GM23248 (cell line): ENCODE measurements at regions not wholly inside any gene's neighbourhood (a gene's known extent, or its start where the extent isn't known, plus 50 kb on each side); places are given as distances from the start of the nearest gene placed in this dataset.

Experiments used
- DNase-seq: peaks from one replicate; pipeline ENCODE4 v3.0.0-alpha.2; 2015
- H2AFZ ChIP-seq: fragments of 200-600 bp; sonication (generic); 2 replicates; pipeline ENCODE4 v1.6.1; 2016; ENCODE audit warnings: antibody characterized with exemption
- H3F3A ChIP-seq: fragments of 200-600 bp; sonication (generic); 2 replicates; pipeline ENCODE4 v1.6.1; 2016; ENCODE audit warnings: mild to moderate bottlenecking, antibody characterized with exemption, mixed run types; ENCODE audit not compliant: insufficient read depth
- H3K27ac ChIP-seq: fragments of 200-600 bp; sonication (generic); 2 replicates; pipeline ENCODE4 v1.5.1; 2016; ENCODE audit warnings: mild to moderate bottlenecking
- H3K27me3 ChIP-seq: fragments of 200-600 bp; sonication (generic); replicated peaks from 2 replicates; pipeline ENCODE4 v1.6.1; 2016; ENCODE audit warnings: mild to moderate bottlenecking; ENCODE audit not compliant: insufficient read depth
- H3K36me3 ChIP-seq: fragments of 200-600 bp; sonication (generic); 2 replicates; pipeline ENCODE4 v1.6.1; 2016; ENCODE audit warnings: low read depth, mild to moderate bottlenecking
- H3K4me1 ChIP-seq: fragments of 200-600 bp; sonication (generic); 2 replicates; pipeline ENCODE4 v1.6.1; 2016; ENCODE audit warnings: mild to moderate bottlenecking; ENCODE audit not compliant: insufficient read depth
- H3K4me2 ChIP-seq: fragments of 200-600 bp; sonication (generic); one replicate; pipeline ENCODE4 v1.6.1; 2016; ENCODE audit warnings: mild to moderate bottlenecking; ENCODE audit not compliant: unreplicated experiment
- H3K4me3 ChIP-seq: fragments of 200-600 bp; sonication (generic); 2 replicates; pipeline ENCODE4 v1.5.1; 2016; ENCODE audit warnings: mild to moderate bottlenecking
- H3K79me2 ChIP-seq: fragments of 200-600 bp; sonication (generic); 2 replicates; pipeline ENCODE4 v1.6.1; 2016; ENCODE audit warnings: mild to moderate bottlenecking; ENCODE audit not compliant: insufficient read depth
- H3K9ac ChIP-seq: fragments of 200-600 bp; sonication (generic); 2 replicates; pipeline ENCODE4 v1.6.1; 2016; ENCODE audit warnings: mild to moderate bottlenecking
- H3K9me2 ChIP-seq: fragments of 200-600 bp; sonication (generic); 2 replicates; pipeline ENCODE4 v1.6.1; 2016; ENCODE audit warnings: mixed run types, mild to moderate bottlenecking, moderate library complexity; ENCODE audit not compliant: insufficient read depth
- H3K9me3 ChIP-seq: fragments of 200-600 bp; sonication (generic); one replicate; pipeline ENCODE4 v1.6.1; 2017; ENCODE audit warnings: low read depth
- H4K20me1 ChIP-seq: fragments of 200-600 bp; sonication (generic); 2 replicates; pipeline ENCODE4 v1.6.0; 2016; ENCODE audit not compliant: insufficient read depth
- EZH2 ChIP-seq: fragments of 200-600 bp; sonication (generic); IDR thresholded peaks from 2 replicates; pipeline ENCODE4 v1.6.1; 2018; ENCODE audit warnings: antibody characterized with exemption, mild to moderate bottlenecking; ENCODE audit not compliant: insufficient read depth, poor library complexity, severe bottlenecking
- EZH2phosphoT487 ChIP-seq: fragments of 200-600 bp; sonication (generic); IDR thresholded peaks from 2 replicates; pipeline ENCODE4 v1.6.1; 2018; ENCODE audit warnings: antibody characterized with exemption, moderate library complexity, mild to moderate bottlenecking, low read depth; ENCODE audit not compliant: insufficient read depth
- WGBS, 2 experiments: methylation state at CpG; one replicate each; pipeline ENCODE4 v1.1.6; 2015 to 2017; ENCODE audit warnings: low lambda C conversion rate in 2 of 2, low coverage in 1 of 2; ENCODE audit errors: missing lambda C conversion rate in 2 of 2; 5-methylcytosine and 5-hydroxymethylcytosine counted together
- in situ Hi-C: fragments of 300-500 bp; cut with MboI; formaldehyde crosslinking; loops from 2 replicates; pipeline ENCODE4 v1.15.0; 2020

- Histone ChIP-seq H3K27me3 (peaks cover 19% of the 10 kb centered on the region; the same call in 1 of the 2 replicates), H3K27ac (no peak overlapping the region), H3K4me2 (no peak overlapping the region), H3K9ac (no peak overlapping the region), H4K20me1 (no peaks in the 10 kb centered on the region), H2AFZ (no peak overlapping the region), H3K4me1 (no peaks in the 10 kb centered on the region), H3K79me2 (no peaks in the 10 kb centered on the region), H3K36me3 (no peaks in the 10 kb centered on the region), H3K4me3 (no peak overlapping the region), H3K9me2 (no peaks in the 10 kb centered on the region), H3K9me3 (no peaks in the 10 kb centered on the region), H3F3A (no peaks in the 10 kb centered on the region)
- TF ChIP-seq EZH2phosphoT487, result no peak
- TF ChIP-seq EZH2, result no peak
- in situ Hi-C loops, result no loop called here
- WGBS, 2 experiments, result 91 to 98% methylated on average over 8 of the region's 8 CpGs
- no peak for DNase-seq
Measured at GRCh38 chr6:40892223-40892622, 146.8 kb downstream of the UNC5CL start.

GRCh38 chr6:40891686-40892085 is 147.3 kb downstream of the UNC5CL start:
- in situ Hi-C loops, result no loop called here
- no peak for DNase-seq
- H3K4me1 ChIP-seq, result no peaks in the 10 kb centered on the region
- H3K9me2 ChIP-seq, result no peaks in the 10 kb centered on the region
- H4K20me1 ChIP-seq, result no peaks in the 10 kb centered on the region
- no peak overlapping the region for H2AFZ ChIP-seq
- H3K9ac ChIP-seq, result no peak overlapping the region
- peaks cover 20% of the 10 kb centered on the region; the same call in 1 of the 2 replicates for H3K27me3 ChIP-seq
- no peaks in the 10 kb centered on the region for H3K9me3 ChIP-seq
- TF ChIP-seq EZH2, result no peak
- TF ChIP-seq EZH2phosphoT487, result no peak
- H3K79me2 ChIP-seq, result no peaks in the 10 kb centered on the region
- no peaks in the 10 kb centered on the region for H3K36me3 ChIP-seq
- WGBS, 2 experiments, result 75 to 85% methylated on average over 5 to 8 of the region's 8 CpGs
- no peak overlapping the region for H3K4me3 ChIP-seq
- no peaks in the 10 kb centered on the region for H3F3A ChIP-seq
- no peak overlapping the region for H3K27ac ChIP-seq
- H3K4me2 ChIP-seq, result no peak overlapping the region

- Histone ChIP-seq H4K20me1 (no peaks in the 10 kb centered on the region), H3K27me3 (peaks cover 20% of the 10 kb centered on the region; the same call in 1 of the 2 replicates), H2AFZ (no peak overlapping the region), H3K9me2 (no peaks in the 10 kb centered on the region), H3K9me3 (no peaks in the 10 kb centered on the region), H3F3A (no peaks in the 10 kb centered on the region), H3K4me1 (no peaks in the 10 kb centered on the region), H3K79me2 (no peaks in the 10 kb centered on the region), H3K36me3 (no peaks in the 10 kb centered on the region), H3K9ac (no peak overlapping the region), H3K4me2 (no peak overlapping the region), H3K4me3 (no peak overlapping the region), H3K27ac (no peak overlapping the region)
- in situ Hi-C loops, result no loop called here
- no peak for DNase-seq
- WGBS, 2 experiments, result 63 to 69% methylated on average over 2 of the region's 2 CpGs
- TF ChIP-seq EZH2phosphoT487, result no peak
Measured at GRCh38 chr6:40891131-40891530, 147.9 kb downstream of the UNC5CL start.

GRCh38 chr6:40889137-40889832 is 149.7 kb downstream of the UNC5CL start:
- no peak overlapping the region for H3K4me3 ChIP-seq
- no peak for DNase-seq
- no peaks in the 10 kb centered on the region for H3K9me2 ChIP-seq
- no peak for TF ChIP-seq EZH2phosphoT487
- TF ChIP-seq EZH2, result no peak
- WGBS, 2 experiments, result 79 to 81% methylated on average over 7 of the region's 7 CpGs
- H3K4me1 ChIP-seq, result no peaks in the 10 kb centered on the region
- in situ Hi-C loops, result no loop called here
- H3K79me2 ChIP-seq, result no peaks in the 10 kb centered on the region
- H3K27me3 ChIP-seq, result peaks cover 20% of the 10 kb centered on the region; the same call in 1 of the 2 replicates
- no peak overlapping the region for H3K27ac ChIP-seq
- no peak overlapping the region for H3K4me2 ChIP-seq
- no peaks in the 10 kb centered on the region for H3F3A ChIP-seq
- H3K9ac ChIP-seq, result no peak overlapping the region
- no peak overlapping the region for H2AFZ ChIP-seq
- no peaks in the 10 kb centered on the region for H4K20me1 ChIP-seq
- no peaks in the 10 kb centered on the region for H3K36me3 ChIP-seq
- H3K9me3 ChIP-seq, result no peaks in the 10 kb centered on the region
